ENCODE measurements at regions not wholly inside any gene's neighbourhood (a gene's known extent, or its start where the extent isn't known, plus 50 kb on each side); places are given as distances from the start of the nearest gene placed in this dataset.
"Not testable (repeated sequence)": the region's sequence is repeated elsewhere in the genome, so short reads cannot be mapped to it uniquely, and the experiment has no call there.

DNA sequence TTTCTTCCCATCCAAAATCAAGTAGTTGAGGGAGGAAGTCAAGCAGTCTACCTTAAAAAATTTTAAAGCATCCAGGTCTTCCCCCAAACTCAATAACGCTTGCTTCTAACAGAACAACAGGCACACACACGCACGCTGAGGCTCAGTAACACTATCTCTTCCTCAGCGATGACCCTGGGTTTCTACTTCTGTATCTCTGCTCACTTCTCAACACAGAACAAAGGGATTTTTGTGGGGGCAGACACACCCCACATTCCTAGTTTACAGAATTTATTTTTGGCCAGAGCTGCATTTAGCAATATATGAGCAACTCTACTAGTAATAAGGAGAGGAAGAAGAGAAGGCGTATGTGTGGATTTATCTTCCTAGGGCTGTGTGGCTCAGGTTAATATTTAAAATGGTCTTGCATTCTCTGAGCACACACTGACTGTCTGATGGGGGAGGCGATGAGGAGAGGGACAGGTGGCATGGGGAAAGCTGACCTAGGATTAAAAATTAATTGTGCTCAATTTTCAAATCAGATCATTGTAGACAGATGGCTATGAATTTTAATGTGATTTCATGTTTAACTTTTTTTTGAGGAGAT is 71.3 kb upstream of the PPM1B start:
- ATAC-seq (ENCODE audit: low read depth in 2 of 2), result no peak
- no peak overlapping the region for H3K27ac Mint-ChIP-seq
- H3K36me3 Mint-ChIP-seq, result no peaks in the 10 kb centered on the region
- H3K4me1 Mint-ChIP-seq, result peaks cover 4 to 17% (median 13%) of the 10 kb centered on the region in 3 donors
- no peak overlapping the region for H3K4me3 Mint-ChIP-seq
- DNase-seq, result no peak
- no peaks in the 10 kb centered on the region for H3K27me3 Mint-ChIP-seq
- H3K9me3 Mint-ChIP-seq, result peaks cover 0 to 3% (median 0%) of the 10 kb centered on the region in 7 donors

DNA sequence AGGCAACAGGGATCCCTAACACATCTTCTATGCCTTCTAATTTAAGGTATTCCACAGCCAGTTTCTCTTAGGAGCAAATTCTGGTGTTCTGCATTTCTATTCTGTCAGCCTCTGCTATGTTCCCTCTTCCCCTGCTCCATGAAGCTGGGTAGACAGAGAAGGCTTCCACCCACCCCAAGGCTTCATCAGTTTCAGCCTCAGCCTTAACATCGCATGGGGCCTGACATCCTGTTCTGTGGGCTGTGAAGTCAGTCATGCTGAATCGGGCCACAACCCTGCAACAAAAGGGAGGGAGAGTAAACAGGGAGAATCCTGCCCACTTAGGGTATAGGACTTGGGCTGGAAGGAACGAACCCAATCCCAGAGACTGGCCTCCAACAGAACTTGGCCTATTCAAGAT is 70.6 kb upstream of the PPM1B start:
- Mint-ChIP-seq H3K27ac (peak overlapping the region in 1 of 6 donors; percentile 93), H3K4me3 (peak overlapping the region in 1 of 8 donors; percentile 9), H3K9me3 (peaks cover 0 to 2% (median 0%) of the 10 kb centered on the region in 7 donors), H3K36me3 (no peaks in the 10 kb centered on the region), H3K27me3 (no peaks in the 10 kb centered on the region), H3K4me1 (peaks cover 4 to 17% (median 13%) of the 10 kb centered on the region in 3 donors)
- ATAC-seq (ENCODE audit: low read depth in 2 of 2), result no peak
- no peak for DNase-seq

DNA sequence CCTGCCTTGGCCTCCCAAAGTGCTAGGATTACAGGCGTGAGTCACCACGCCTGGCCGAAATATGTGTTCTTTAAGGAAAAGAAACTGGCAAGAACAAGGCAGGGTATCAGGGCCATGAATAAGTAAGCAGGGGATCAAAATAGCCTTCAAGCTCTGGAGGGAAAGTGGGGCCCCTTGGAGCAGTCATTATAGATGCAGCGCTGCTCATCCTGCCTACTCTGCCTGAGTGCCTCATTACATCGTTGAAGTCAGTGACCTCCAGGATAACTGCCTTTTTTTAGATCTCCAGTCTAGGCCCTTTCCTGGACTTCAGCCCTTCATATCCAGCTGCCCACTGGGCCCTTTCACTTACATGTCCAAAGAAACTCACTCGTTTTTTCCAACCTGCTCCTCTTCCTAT is 69.8 kb upstream of the PPM1B start:
- Mint-ChIP-seq H3K4me3 (no peak overlapping the region), H3K27me3 (no peaks in the 10 kb centered on the region), H3K27ac (no peak overlapping the region), H3K4me1 (peaks cover 4 to 17% (median 13%) of the 10 kb centered on the region in 3 donors), H3K36me3 (no peaks in the 10 kb centered on the region), H3K9me3 (no peaks in the 10 kb centered on the region)
- DNase-seq (no peak), ATAC-seq (ENCODE audit: low read depth in 2 of 2) (no peak)

DNA sequence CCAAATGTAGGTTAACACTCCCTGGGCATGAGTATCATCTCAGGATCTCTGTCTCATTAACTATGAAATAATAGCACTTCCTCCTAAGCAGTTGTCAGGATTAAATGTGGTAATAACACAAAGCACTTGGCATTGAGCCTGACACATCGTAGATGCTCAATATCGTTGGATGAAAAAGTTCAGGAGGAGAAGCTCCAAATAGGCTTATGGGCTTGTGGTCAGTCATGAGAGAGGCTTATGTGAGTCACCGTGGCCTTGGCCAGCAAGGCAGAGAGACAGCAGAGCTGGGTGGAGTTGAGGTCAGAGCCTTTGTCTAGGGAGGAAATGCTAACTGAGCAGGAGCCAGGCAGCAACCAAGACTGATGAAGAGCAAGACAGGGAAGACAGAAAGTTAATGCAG is 68.3 kb upstream of the PPM1B start:
- no peaks in the 10 kb centered on the region for H3K9me3 Mint-ChIP-seq
- no peak for DNase-seq
- no peak for ATAC-seq (ENCODE audit: low read depth in 2 of 2)
- H3K36me3 Mint-ChIP-seq, result no peaks in the 10 kb centered on the region
- no peaks in the 10 kb centered on the region for H3K27me3 Mint-ChIP-seq
- H3K4me1 Mint-ChIP-seq, result peaks cover 4 to 17% (median 13%) of the 10 kb centered on the region in 3 donors
- H3K27ac Mint-ChIP-seq, result peak overlapping the region in 2 of 6 donors; percentile 21 to 94
- peak overlapping the region in 1 of 8 donors; percentile 3 for H3K4me3 Mint-ChIP-seq

DNA sequence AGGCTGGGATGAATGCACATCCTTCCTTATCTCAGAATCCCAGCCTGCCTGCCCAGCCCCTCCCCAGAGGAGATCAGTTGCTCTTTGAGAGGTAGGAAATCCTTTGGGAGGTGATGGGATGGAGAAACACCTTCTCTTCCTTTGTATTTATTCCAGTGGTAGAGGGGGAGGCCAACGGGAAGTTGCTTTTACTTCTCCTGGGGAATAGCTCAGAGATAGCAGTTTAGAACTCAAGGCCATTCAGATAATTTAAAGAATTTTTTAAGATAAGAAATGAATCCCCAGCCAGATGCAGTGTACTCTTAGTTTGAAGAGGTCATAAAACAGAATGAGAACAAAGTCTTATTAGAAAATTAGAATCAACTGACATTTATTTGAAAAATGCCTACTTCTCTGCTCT is 67.4 kb upstream of the PPM1B start:
- Mint-ChIP-seq H3K27ac (peak overlapping the region in 1 of 6 donors; percentile 66), H3K9me3 (no peaks in the 10 kb centered on the region)

DNA sequence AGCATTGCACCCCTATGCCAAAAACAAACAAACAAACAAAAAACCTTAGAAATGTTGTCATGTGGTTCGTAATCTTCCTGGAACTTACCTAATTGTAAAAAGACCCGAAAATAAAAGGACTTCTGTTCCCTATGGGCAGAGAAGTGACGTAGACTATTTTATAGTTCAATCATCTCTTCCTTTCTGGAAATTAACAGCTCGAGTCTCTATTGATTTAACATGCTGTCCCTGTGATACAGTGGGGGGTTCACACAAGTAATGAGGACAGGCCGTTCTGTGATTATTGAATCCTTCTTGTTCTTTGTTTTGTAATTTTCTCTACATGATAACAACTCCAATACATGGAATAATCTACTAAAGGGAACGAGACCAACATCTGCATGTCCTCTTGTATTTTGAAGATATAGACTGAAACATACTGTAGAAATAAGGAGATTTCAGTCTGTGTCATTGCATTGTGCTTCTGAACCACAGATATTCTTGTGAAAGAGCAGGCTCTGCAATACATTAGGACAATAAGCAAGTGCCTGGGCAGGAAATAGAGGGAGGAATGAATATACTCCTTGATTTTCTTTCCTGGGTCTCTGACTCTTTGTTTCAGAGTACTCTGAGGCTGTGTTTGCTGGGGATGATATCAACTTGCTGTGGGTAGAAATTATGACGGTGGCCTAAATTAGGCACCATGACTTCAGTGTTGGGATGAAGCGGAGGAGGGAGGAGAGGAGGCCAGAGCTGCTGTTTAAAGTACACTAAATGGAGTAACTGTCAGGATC is 65.7 kb upstream of the PPM1B start:
- H3K4me3 Mint-ChIP-seq, result no peak overlapping the region
- no peaks in the 10 kb centered on the region for H3K36me3 Mint-ChIP-seq
- no peaks in the 10 kb centered on the region for H3K9me3 Mint-ChIP-seq
- no peaks in the 10 kb centered on the region for H3K27me3 Mint-ChIP-seq
- peak overlapping the region in 1 of 6 donors; percentile 27 for H3K27ac Mint-ChIP-seq
- DNase-seq, result no peak
- H3K4me1 Mint-ChIP-seq, result peaks cover 13 to 23% (median 22%) of the 10 kb centered on the region in 3 donors
- ATAC-seq (ENCODE audit: low read depth in 2 of 2), result no peak

More for the DNA sequence above, 67.4 kb upstream of the PPM1B start:
- Mint-ChIP-seq H3K4me1 (peaks cover 4 to 17% (median 13%) of the 10 kb centered on the region in 3 donors), H3K36me3 (no peaks in the 10 kb centered on the region), H3K4me3 (no peak overlapping the region), H3K27me3 (no peaks in the 10 kb centered on the region)
- DNase-seq (no peak), ATAC-seq (ENCODE audit: low read depth in 2 of 2) (no peak)

DNA sequence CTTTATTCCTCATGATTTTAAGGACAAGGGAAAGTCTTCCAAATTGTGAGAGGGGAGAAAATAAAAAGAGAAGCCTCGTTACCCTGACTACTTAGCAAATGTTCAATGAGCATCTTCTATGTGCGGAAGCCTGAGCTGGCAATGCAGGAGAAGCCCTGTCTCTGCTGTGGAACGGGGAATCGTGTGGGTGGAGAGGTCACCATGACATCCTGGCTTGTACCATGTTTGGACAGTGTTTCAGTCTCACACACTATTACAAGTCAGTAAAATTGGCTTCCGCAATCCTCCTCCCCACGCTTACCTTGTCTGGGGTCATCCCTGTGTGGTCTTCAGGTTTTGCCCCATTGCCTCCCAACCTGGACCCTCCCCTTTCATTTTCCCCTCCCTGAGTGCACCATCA is 65.0 kb upstream of the PPM1B start:
- Mint-ChIP-seq H3K4me3 (no peak overlapping the region), H3K27me3 (no peaks in the 10 kb centered on the region), H3K9me3 (no peaks in the 10 kb centered on the region), H3K36me3 (no peaks in the 10 kb centered on the region), H3K4me1 (peaks cover 13 to 21% (median 20%) of the 10 kb centered on the region in 3 donors), H3K27ac (no peak overlapping the region)
- ATAC-seq (ENCODE audit: low read depth in 2 of 2) (no peak), DNase-seq (no peak)

DNA sequence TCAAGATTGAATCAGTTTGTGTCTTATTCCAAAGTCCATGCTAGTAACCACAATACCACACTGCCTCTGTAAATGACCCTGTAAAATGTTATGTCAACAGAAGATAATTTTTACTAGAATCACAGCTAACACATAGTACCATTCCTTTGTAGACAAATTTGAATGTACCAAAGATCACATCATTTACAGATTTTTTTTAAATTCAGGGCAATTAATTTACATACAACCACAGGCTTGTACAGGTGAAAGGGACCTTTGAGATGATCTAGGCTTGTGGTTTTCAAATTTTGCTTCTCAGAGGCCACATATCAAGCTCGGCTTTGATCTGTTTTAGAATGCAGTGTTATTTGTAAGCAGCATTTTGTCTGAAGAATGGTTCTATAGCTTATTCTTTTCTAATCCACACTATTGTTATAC is 63.8 kb upstream of the PPM1B start:
- DNase-seq, result no peak
- H3K27ac Mint-ChIP-seq, result no peak overlapping the region
- H3K4me3 Mint-ChIP-seq, result no peak overlapping the region
- no peaks in the 10 kb centered on the region for H3K9me3 Mint-ChIP-seq
- H3K4me1 Mint-ChIP-seq, result peaks cover 13 to 20% (median 17%) of the 10 kb centered on the region in 3 donors
- no peaks in the 10 kb centered on the region for H3K27me3 Mint-ChIP-seq
- ATAC-seq (ENCODE audit: low read depth in 2 of 2), result no peak
- H3K36me3 Mint-ChIP-seq, result no peaks in the 10 kb centered on the region

DNA sequence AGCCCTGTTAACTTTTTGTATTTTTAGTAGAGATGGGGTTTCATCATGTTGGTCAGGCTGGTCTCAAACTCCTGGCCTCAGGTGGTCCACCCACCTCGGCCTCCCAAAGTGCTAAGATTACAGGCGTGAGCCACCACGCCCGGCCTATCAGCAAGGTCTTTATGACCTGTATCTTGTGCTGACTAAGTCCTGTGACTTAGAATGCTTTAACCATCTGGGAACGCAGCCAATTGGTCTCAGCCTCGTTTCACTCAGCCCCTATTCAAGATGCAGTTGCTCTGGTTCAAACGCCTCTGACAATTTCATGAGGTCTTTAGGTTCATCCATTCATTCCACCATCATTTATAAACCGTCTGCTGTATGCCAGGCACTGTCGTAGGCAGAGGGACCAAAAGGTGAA is 62.2 kb upstream of the PPM1B start:
- not testable (repeated sequence) for H3K9me3 Mint-ChIP-seq; H3K27me3 Mint-ChIP-seq; ATAC-seq (ENCODE audit: low read depth in 2 of 2); DNase-seq; H3K36me3 Mint-ChIP-seq; H3K4me3 Mint-ChIP-seq; H3K27ac Mint-ChIP-seq
- peaks cover 9 to 15% (median 14%) of the 10 kb centered on the region in 3 donors for H3K4me1 Mint-ChIP-seq

DNA sequence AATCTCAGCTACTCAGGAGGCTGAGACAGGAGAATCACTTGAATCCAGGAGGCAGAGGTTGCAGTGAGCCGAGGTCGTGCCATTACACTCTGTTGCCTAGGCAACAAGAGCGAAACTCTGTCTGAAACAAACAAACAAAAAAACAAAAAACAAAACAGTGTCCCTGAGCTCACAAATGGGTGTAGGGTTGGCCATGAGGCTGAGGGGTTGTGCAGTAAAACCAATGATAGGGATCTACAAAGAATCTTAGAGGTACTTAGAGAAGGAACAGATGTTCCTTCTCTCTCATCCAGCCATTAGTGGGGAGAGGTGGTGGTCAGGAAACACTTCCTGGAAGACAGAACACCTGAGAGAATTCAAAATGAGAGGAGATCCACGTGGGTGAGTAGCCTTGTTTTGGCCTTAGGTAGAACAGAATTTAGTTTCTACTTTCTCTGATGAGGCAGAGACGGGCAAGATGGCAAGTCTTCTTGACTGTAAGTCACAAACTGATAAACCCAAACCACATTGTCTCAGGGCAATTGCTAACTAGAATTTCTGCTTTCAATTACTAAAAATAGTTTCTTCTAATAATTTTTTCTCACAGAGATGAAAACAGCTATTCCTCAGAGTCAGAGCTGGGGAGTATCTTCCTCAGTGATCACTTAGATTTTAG is 61.5 kb upstream of the PPM1B start:
- H3K4me1 Mint-ChIP-seq, result peaks cover 9 to 15% (median 14%) of the 10 kb centered on the region in 3 donors
- peak overlapping the region in 2 of 8 donors; percentile 59 to 60 for H3K4me3 Mint-ChIP-seq
- H3K36me3 Mint-ChIP-seq, result no peaks in the 10 kb centered on the region
- H3K27ac Mint-ChIP-seq, result peak overlapping the region in 4 of 6 donors; percentile 7 to 91 (median 66)
- no peaks in the 10 kb centered on the region for H3K9me3 Mint-ChIP-seq
- DNase-seq, result no peak
- no peak for ATAC-seq (ENCODE audit: low read depth in 2 of 2)
- no peaks in the 10 kb centered on the region for H3K27me3 Mint-ChIP-seq

DNA sequence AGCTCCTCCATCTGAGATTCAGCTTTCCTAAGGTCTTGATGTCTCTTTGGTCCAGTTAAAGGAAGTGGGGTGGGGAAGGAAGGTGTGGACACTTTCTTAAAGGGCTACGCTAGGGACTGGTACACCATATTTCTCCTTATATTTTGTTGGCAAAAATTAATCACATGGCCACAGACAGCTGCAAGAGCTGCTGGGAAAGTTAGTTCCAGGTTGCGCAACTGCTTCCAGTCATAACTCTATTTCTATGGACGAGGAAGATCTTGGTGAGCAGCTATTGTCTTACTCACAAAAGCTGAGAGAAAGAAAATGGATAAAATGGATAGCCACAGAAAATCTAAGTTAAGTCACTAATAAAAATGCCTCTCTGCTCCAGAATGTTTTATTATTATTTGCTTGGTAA is 60.7 kb upstream of the PPM1B start:
- Mint-ChIP-seq H3K4me3 (peak overlapping the region in 2 of 8 donors; percentile 59 to 60), H3K27me3 (no peaks in the 10 kb centered on the region), H3K4me1 (peaks cover 9 to 15% (median 14%) of the 10 kb centered on the region in 3 donors), H3K27ac (peak overlapping the region in 2 of 6 donors; percentile 87 to 91), H3K9me3 (no peaks in the 10 kb centered on the region), H3K36me3 (no peaks in the 10 kb centered on the region)
- ATAC-seq (ENCODE audit: low read depth in 2 of 2) (no peak), DNase-seq (no peak)

DNA sequence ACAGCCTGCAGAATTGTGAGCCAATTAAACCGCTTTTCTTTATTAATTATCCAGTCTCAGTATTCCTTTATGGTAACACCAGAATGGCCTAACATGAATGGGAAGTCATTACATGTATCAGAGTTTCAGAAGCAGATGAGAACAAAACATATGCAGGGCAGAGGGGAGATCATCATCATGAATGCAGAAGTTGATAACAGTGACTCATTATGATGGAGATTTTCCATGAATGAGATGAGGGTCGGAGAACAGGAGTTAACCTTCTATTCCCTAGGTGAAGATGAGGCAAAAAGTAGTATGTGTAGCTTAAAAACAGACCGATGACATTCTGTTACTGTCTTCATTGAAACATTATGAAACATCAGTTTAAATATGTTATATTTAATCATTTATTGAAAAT is 59.5 kb upstream of the PPM1B start:
- no peaks in the 10 kb centered on the region for H3K9me3 Mint-ChIP-seq

DNA sequence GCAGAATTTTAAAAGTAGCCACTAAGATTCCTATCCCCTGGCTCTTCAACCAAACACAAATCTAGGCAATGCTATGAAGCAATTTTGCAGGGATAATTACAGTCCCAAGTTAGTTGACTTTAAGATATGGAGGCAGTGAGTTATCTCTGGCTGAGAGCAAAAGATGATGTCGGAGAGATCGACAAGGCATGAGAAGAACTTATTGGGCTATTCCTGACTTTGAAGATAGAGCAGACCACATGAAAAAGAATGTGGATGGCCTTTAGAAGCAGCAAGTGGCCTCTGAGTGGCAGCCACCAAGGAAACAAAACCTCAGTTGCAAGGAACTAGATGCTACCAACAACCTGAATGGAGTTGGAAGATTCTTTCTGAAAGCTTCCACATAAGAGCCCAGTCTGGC is 58.2 kb upstream of the PPM1B start:
- ATAC-seq (ENCODE audit: low read depth in 2 of 2) (no peak), DNase-seq (no peak)
- H3K9me3 Mint-ChIP-seq, result no peaks in the 10 kb centered on the region
- H3K4me3 Mint-ChIP-seq, result no peak overlapping the region
- H3K27me3 Mint-ChIP-seq, result no peaks in the 10 kb centered on the region
- no peak overlapping the region for H3K27ac Mint-ChIP-seq
- peaks cover 9 to 15% (median 14%) of the 10 kb centered on the region in 3 donors for H3K4me1 Mint-ChIP-seq
- H3K36me3 Mint-ChIP-seq, result no peaks in the 10 kb centered on the region

More for the DNA sequence above, 59.5 kb upstream of the PPM1B start:
- Mint-ChIP-seq H3K36me3 (no peaks in the 10 kb centered on the region), H3K4me3 (no peak overlapping the region), H3K27ac (no peak overlapping the region), H3K4me1 (peaks cover 9 to 15% (median 14%) of the 10 kb centered on the region in 3 donors), H3K27me3 (no peaks in the 10 kb centered on the region)
- DNase-seq, result no peak
- ATAC-seq (ENCODE audit: low read depth in 2 of 2), result no peak

DNA sequence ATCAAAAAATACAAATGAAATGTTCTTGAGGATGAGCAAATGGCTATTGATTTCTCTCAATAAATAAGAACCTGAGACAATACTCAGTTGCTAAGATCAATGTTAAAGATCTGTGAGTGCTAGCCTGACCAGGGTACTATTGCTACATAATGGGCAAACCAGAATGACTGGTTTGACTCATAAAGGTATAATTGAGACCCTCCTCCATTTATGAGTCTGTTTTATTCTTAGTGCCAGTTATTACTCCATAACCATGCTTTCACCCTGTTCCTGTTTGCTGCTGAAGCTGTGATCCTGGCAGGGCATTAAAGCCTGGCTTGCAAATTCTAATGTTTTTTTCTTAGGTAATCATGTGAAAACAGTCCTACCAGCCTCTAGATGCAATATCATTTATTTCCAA is 56.6 kb upstream of the PPM1B start:
- DNase-seq (no peak), ATAC-seq (ENCODE audit: low read depth in 2 of 2) (no peak)
- Mint-ChIP-seq H3K27me3 (no peaks in the 10 kb centered on the region), H3K36me3 (no peaks in the 10 kb centered on the region), H3K4me1 (peaks cover 8 to 12% (median 12%) of the 10 kb centered on the region in 3 donors), H3K4me3 (no peak overlapping the region), H3K9me3 (no peaks in the 10 kb centered on the region), H3K27ac (no peak overlapping the region)

Data from naive B cell (primary cell).